ENCODE measurements at regions not wholly inside any gene's neighbourhood (a gene's known extent, or its start where the extent isn't known, plus 50 kb on each side); places are given as distances from the start of the nearest gene placed in this dataset.

- no peak for DNase-seq
Measured at GRCh38 chr9:118785456-118785855, 583.8 kb downstream of the BRINP1 start.

- no peak for DNase-seq
Measured at GRCh38 chr9:118786877-118787276, 582.4 kb downstream of the BRINP1 start.

- no peak for DNase-seq
Measured at GRCh38 chr9:118809160-118809625, 560.0 kb downstream of the BRINP1 start.

GRCh38 chr9:118829334-118829733, 539.9 kb downstream of the BRINP1 start:
- no peak for DNase-seq

GRCh38 chr9:118832371-118832770, 536.9 kb downstream of the BRINP1 start:
- DNase-seq = no peak

GRCh38 chr9:118836891-118837290, 532.3 kb downstream of the BRINP1 start:
- no peak for DNase-seq

GRCh38 chr9:118871531-118871930, 497.7 kb downstream of the BRINP1 start:
- DNase-seq = no peak

GRCh38 chr9:118882684-118883083, 486.6 kb downstream of the BRINP1 start:
- DNase-seq = no peak

GRCh38 chr9:118883411-118883810, 485.8 kb downstream of the BRINP1 start:
- DNase-seq = no peak

GRCh38 chr9:118891213-118891612, 478.0 kb downstream of the BRINP1 start:
- no peak for DNase-seq

GRCh38 chr9:118896324-118897000, 472.8 kb downstream of the BRINP1 start:
- no peak for DNase-seq

- DNase-seq = no peak
Measured at GRCh38 chr9:118918180-118918579, 451.1 kb downstream of the BRINP1 start.

- no peak for DNase-seq
Measured at GRCh38 chr9:118928722-118929121, 440.5 kb downstream of the BRINP1 start.

- DNase-seq = no peak
Measured at GRCh38 chr9:118929287-118929686, 439.9 kb downstream of the BRINP1 start.

GRCh38 chr9:118931941-118932340, 437.3 kb downstream of the BRINP1 start:
- no peak for DNase-seq

- no peak for DNase-seq
Measured at GRCh38 chr9:118938581-118938980, 430.7 kb downstream of the BRINP1 start.

GRCh38 chr9:118940473-118940872, 428.8 kb downstream of the BRINP1 start:
- DNase-seq = no peak

GRCh38 chr9:118946669-118947068, 422.6 kb downstream of the BRINP1 start:
- no peak for DNase-seq

GRCh38 chr9:118954857-118955256, 414.4 kb downstream of the BRINP1 start:
- DNase-seq = no peak

- no peak for DNase-seq
Measured at GRCh38 chr9:118957585-118957984, 411.6 kb downstream of the BRINP1 start.

- no peak for DNase-seq
Measured at GRCh38 chr9:118959366-118959765, 409.9 kb downstream of the BRINP1 start.

GRCh38 chr9:118961857-118962256, 407.4 kb downstream of the BRINP1 start:
- DNase-seq = no peak

GRCh38 chr9:118962426-118962825, 406.8 kb downstream of the BRINP1 start:
- DNase-seq = no peak

GRCh38 chr9:118963674-118964073, 405.6 kb downstream of the BRINP1 start:
- no peak for DNase-seq

GRCh38 chr9:118967901-118968300, 401.3 kb downstream of the BRINP1 start:
- DNase-seq = no peak
